ENCODE measurements at regions not wholly inside any gene's neighbourhood (a gene's known extent, or its start where the extent isn't known, plus 50 kb on each side); places are given as distances from the start of the nearest gene placed in this dataset.

- no peaks in the 10 kb centered on the region for H3K79me2 ChIP-seq (replicated peaks; ENCODE audit: insufficient read depth, low read length)
- H2AFZ ChIP-seq (ENCODE audit: low read depth, low read length) = no peak overlapping the region
- H3K36me3 ChIP-seq (ENCODE audit: insufficient read depth, low read length) = no peaks in the 10 kb centered on the region
- H3K4me2 ChIP-seq (ENCODE audit: low read length) = no peak overlapping the region
- H3K27me3 ChIP-seq (ENCODE audit: insufficient read depth, low read depth, low read length) = no peaks in the 10 kb centered on the region
- no peaks in the 10 kb centered on the region for H3K9me3 ChIP-seq (ENCODE audit: low read length)
- H3F3A ChIP-seq (ENCODE audit: insufficient read depth, low read length, poor library complexity, severe bottlenecking) = no peaks in the 10 kb centered on the region
- no peaks in the 10 kb centered on the region for H4K20me1 ChIP-seq (ENCODE audit: insufficient read depth)
- no peak overlapping the region for H3K9ac ChIP-seq (ENCODE audit: low read length)
- TF ChIP-seq RAD21 (conservative IDR thresholded peaks at IDR 0.05) (no peak), POLR2AphosphoS5 (IDR thresholded peaks at IDR 0.05) (no peak), REST (IDR thresholded peaks at IDR 0.05; ENCODE audit: borderline replicate concordance) (no peak), EZH2 (IDR thresholded peaks at IDR 0.05; ENCODE audit: borderline replicate concordance, insufficient read depth, low read length, poor library complexity, severe bottlenecking) (no peak), MXI1 (conservative IDR thresholded peaks at IDR 0.05; ENCODE audit: poor library complexity, severe bottlenecking) (no peak), CTCF (IDR thresholded peaks at IDR 0.05; ENCODE audit: poor library complexity, severe bottlenecking) (no peak), SMC3 (conservative IDR thresholded peaks at IDR 0.05; ENCODE audit: poor library complexity) (no peak), EP300 (conservative IDR thresholded peaks at IDR 0.05; ENCODE audit: poor library complexity, severe bottlenecking) (no peak), TAF1 (IDR thresholded peaks at IDR 0.05; ENCODE audit: low read depth) (no peak)
- H3K9me2 ChIP-seq (ENCODE audit: insufficient read depth, low read length) = no peaks in the 10 kb centered on the region
- no peak overlapping the region for H3K27ac ChIP-seq (ENCODE audit: low read length)
- H3K4me3 ChIP-seq (ENCODE audit: low read length) = no peak overlapping the region
Observed at GRCh38 chr9:117869287-117869686, 165.1 kb downstream of the TLR4 start.

GRCh38 chr9:117869712-117870111 lies 165.5 kb downstream of the TLR4 start:
- H3F3A ChIP-seq (ENCODE audit: insufficient read depth, low read length, poor library complexity, severe bottlenecking) = no peaks in the 10 kb centered on the region
- no peak overlapping the region for H3K4me3 ChIP-seq (ENCODE audit: low read length)
- no peaks in the 10 kb centered on the region for H4K20me1 ChIP-seq (ENCODE audit: insufficient read depth)
- TF ChIP-seq MXI1 (conservative IDR thresholded peaks at IDR 0.05; ENCODE audit: poor library complexity, severe bottlenecking) (no peak), SMC3 (conservative IDR thresholded peaks at IDR 0.05; ENCODE audit: poor library complexity) (no peak), RAD21 (conservative IDR thresholded peaks at IDR 0.05) (no peak), REST (IDR thresholded peaks at IDR 0.05; ENCODE audit: borderline replicate concordance) (no peak), EP300 (conservative IDR thresholded peaks at IDR 0.05; ENCODE audit: poor library complexity, severe bottlenecking) (no peak), CTCF (IDR thresholded peaks at IDR 0.05; ENCODE audit: poor library complexity, severe bottlenecking) (no peak)
- H3K27ac ChIP-seq (ENCODE audit: low read length) = no peak overlapping the region
- no peaks in the 10 kb centered on the region for H3K27me3 ChIP-seq (ENCODE audit: insufficient read depth, low read depth, low read length)
- H3K9ac ChIP-seq (ENCODE audit: low read length) = no peak overlapping the region
- H3K79me2 ChIP-seq (replicated peaks; ENCODE audit: insufficient read depth, low read length) = no peaks in the 10 kb centered on the region
- no peaks in the 10 kb centered on the region for H3K9me2 ChIP-seq (ENCODE audit: insufficient read depth, low read length)
- no peak overlapping the region for H3K4me2 ChIP-seq (ENCODE audit: low read length)
- no peaks in the 10 kb centered on the region for H3K9me3 ChIP-seq (ENCODE audit: low read length)
- H3K36me3 ChIP-seq (ENCODE audit: insufficient read depth, low read length) = no peaks in the 10 kb centered on the region
- H2AFZ ChIP-seq (ENCODE audit: low read depth, low read length) = no peak overlapping the region

Measured in neural cell (in vitro differentiated cells).